ENCODE measurements at regions not wholly inside any gene's neighbourhood (a gene's known extent, or its start where the extent isn't known, plus 50 kb on each side); places are given as distances from the start of the nearest gene placed in this dataset.

GRCh38 chr9:126147186-126147935, 179.3 kb upstream of the MVB12B start:
- FAIRE-seq = no peak
- CTCF ChIA-PET (ENCODE audit: partially characterized antibody) = interaction anchor here (0.6 kb wide), 1 partner anchor 1795 kb away, joined by 3 read pairs; no protein-coding TSS in a partner anchor
- H3K27ac ChIP-seq (ENCODE audit: low read depth, low read length) = no peak overlapping the region

More at GRCh38 chr9:126147186-126147935, 179.3 kb upstream of the MVB12B start:
- H3K79me2 ChIP-seq (ENCODE audit: control insufficient read depth in 1 of 2, insufficient read depth in 2 of 2, low read length in 2 of 2) = no peaks in the 10 kb centered on the region
- no peak overlapping the region for H3K9ac ChIP-seq (replicated peaks in 1 of 4; ENCODE audit: extremely low read depth in 1 of 4, low read depth in 3 of 4, low read length in 3 of 4)
- no peak overlapping the region for H2BK120ac ChIP-seq (replicated peaks; ENCODE audit: low read depth, low read length)
- H3K23me2 ChIP-seq (ENCODE audit: low read depth, low read length) = no peaks in the 10 kb centered on the region; the same call in 1 of the 2 replicates
- no peak overlapping the region for H4K5ac ChIP-seq (ENCODE audit: insufficient read length, low read depth, low read length)
- H2BK20ac ChIP-seq (ENCODE audit: low read length) = no peak overlapping the region
- no peak overlapping the region for H4K91ac ChIP-seq (replicated peaks; ENCODE audit: insufficient read length, low read length)
- H2AFZ ChIP-seq (ENCODE audit: low read length) = no peak overlapping the region
- no peak overlapping the region for H4K8ac ChIP-seq (ENCODE audit: extremely low read depth, insufficient read depth, low read length)
- no peaks in the 10 kb centered on the region for H3K36me3 ChIP-seq (ENCODE audit: control insufficient read depth in 2 of 4, insufficient read depth in 4 of 4, low read length in 3 of 4)
- no peak overlapping the region for H2AK5ac ChIP-seq (ENCODE audit: low read depth, low read length)
- H4K20me1 ChIP-seq (replicated peaks in 1 of 2; ENCODE audit: control insufficient read depth in 1 of 2, insufficient read depth in 2 of 2, low read length in 2 of 2) = peaks cover 0 to 3% of the 10 kb centered on the region in 2 experiments
- H3K4me1 ChIP-seq (replicated peaks in 1 of 4; ENCODE audit: control insufficient read depth in 3 of 4, insufficient read depth in 4 of 4, low read length in 3 of 4) = peaks cover 0 to 8% (median 4%) of the 10 kb centered on the region in 4 experiments; a peak in 5 of 7 replicates
- POLR2A ChIA-PET (ENCODE audit: partially characterized antibody) = no interaction called here
- H3K18ac ChIP-seq (ENCODE audit: extremely low read depth, low read length) = no peak overlapping the region
- no peak for DNase-seq (ENCODE audit: low read depth in 1 of 2, low spot score in 2 of 2)
- no peak overlapping the region for H3K4ac ChIP-seq (replicated peaks; ENCODE audit: insufficient read length, low read depth, low read length)
- no peak overlapping the region for H3K14ac ChIP-seq (ENCODE audit: insufficient read length)
- H2BK12ac ChIP-seq (ENCODE audit: low read depth, low read length) = no peak overlapping the region
- no peak overlapping the region for H2BK15ac ChIP-seq (ENCODE audit: low read length)
- H3K4me3 ChIP-seq (ENCODE audit: extremely low read depth in 1 of 4, insufficient read depth in 2 of 4, low read depth in 3 of 4, low read length in 4 of 4) = no peak overlapping the region
- no peak overlapping the region for H3K23ac ChIP-seq (ENCODE audit: insufficient read length)
- H2BK5ac ChIP-seq (ENCODE audit: low read depth, low read length) = no peak overlapping the region
- TF ChIP-seq CBX5 (IDR thresholded peaks at IDR 0.05; ENCODE audit: low read depth, low read length) = no peak
- TF ChIP-seq RNF2 (IDR thresholded peaks at IDR 0.05; ENCODE audit: borderline replicate concordance, low read depth, low read length, missing control alignments, poor library complexity, severe bottlenecking) = no peak
- no peak for TF ChIP-seq HDAC6 (IDR thresholded peaks at IDR 0.05; ENCODE audit: low read depth, low read length)
- no peak overlapping the region for H3K56ac ChIP-seq (replicated peaks; ENCODE audit: insufficient read length, low read depth, low read length)
- no peaks in the 10 kb centered on the region for H3K79me1 ChIP-seq (ENCODE audit: low read depth, low read length)
- no peaks in the 10 kb centered on the region for H3K9me3 ChIP-seq (ENCODE audit: insufficient read depth in 2 of 2, low read depth in 1 of 2, low read length in 1 of 2)
- no peak overlapping the region; a peak in 1 of 4 replicates for H3K4me2 ChIP-seq (ENCODE audit: insufficient read depth in 1 of 2, low read depth in 2 of 2, low read length in 2 of 2)
- 83% methylated on average over 10 of the region's 10 CpGs; no CpG with 5 or more reads in 1 of the 2 experiments for WGBS, 2 experiments (ENCODE audit: extremely low coverage in 1 of 2, insufficient coverage in 1 of 2, insufficient read length in 1 of 2, insufficient replicate concordance in 2 of 2, low coverage in 1 of 2, low lambda C conversion rate in 2 of 2, missing lambda C conversion rate in 1 of 2)
- peaks cover 5 to 26% (median 23%) of the 10 kb centered on the region in 4 experiments for H3K27me3 ChIP-seq (replicated peaks in 1 of 4; ENCODE audit: control insufficient read depth in 3 of 4, extremely low read depth in 1 of 4, insufficient read depth in 3 of 4, low read length in 3 of 4)
